GM12872 (cell line): ENCODE measurements at regions not wholly inside any gene's neighbourhood (a gene's known extent, or its start where the extent isn't known, plus 50 kb on each side); places are given as distances from the start of the nearest gene placed in this dataset.

Source experiments
- TF ChIP-seq, protein P1 (sequence below): IDR thresholded peaks from 3 replicates; pipeline ENCODE4 v1.5.1; 2011; ENCODE audit warnings: low read depth, mild to moderate bottlenecking, low read length, moderate library complexity; ENCODE audit not compliant: insufficient read depth

GRCh38 chr3:30226601-30227151, 379.7 kb upstream of the TGFBR2 start:
- TF ChIP-seq, protein P1, sequence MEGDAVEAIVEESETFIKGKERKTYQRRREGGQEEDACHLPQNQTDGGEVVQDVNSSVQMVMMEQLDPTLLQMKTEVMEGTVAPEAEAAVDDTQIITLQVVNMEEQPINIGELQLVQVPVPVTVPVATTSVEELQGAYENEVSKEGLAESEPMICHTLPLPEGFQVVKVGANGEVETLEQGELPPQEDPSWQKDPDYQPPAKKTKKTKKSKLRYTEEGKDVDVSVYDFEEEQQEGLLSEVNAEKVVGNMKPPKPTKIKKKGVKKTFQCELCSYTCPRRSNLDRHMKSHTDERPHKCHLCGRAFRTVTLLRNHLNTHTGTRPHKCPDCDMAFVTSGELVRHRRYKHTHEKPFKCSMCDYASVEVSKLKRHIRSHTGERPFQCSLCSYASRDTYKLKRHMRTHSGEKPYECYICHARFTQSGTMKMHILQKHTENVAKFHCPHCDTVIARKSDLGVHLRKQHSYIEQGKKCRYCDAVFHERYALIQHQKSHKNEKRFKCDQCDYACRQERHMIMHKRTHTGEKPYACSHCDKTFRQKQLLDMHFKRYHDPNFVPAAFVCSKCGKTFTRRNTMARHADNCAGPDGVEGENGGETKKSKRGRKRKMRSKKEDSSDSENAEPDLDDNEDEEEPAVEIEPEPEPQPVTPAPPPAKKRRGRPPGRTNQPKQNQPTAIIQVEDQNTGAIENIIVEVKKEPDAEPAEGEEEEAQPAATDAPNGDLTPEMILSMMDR = no peak

DNA sequence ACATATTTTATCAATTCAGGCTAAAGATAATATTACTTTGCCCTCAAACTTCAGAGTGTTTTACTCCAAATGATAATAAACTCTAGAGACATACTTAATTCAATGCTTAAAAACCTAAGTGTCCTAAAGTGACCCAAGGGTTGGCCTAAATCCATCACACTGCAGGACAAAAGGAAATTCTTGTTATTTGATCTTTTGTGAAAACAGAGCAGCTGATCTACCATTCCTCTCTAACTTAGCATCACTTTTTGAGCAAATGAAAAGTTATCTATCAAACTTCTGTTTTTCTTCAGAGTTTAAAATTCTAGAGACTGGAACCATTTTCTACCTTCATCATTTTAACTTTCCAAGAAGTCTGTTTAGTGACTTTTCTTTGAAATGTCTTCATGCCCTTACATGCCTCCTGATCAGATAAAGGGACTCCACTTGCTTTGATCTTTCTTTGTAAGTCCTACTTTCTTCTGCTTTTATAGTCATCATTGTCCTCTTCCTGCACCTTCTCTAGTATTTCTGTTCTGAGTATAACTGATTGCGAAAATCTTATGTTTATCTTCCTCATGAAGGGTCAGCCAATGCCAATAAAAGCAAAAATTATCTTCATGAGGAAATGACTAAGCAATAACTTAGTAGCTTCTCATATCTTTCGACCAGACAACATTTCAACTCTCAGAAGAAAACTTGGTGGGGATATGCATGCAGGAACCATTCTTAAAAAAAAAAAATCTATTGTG, 378.7 kb upstream of the TGFBR2 start:
- TF ChIP-seq, protein P1 = no peak

DNA sequence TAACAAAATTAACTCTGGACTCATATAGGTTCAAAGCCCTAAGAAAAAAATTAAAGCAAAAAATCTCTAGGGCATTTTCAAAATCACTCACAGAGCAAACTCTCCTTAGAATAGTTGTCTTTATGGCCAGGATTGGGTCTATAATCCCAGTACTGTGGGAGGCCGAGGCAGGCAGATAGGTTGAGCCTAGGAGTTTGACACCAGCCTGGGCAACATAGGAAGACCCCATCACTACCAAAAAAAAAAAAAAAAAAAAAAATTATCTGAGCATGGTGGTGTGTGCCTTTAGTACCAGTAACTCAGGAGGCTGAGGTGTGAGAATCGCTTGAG, 378.1 kb upstream of the TGFBR2 start:
- TF ChIP-seq, protein P1 = no peak

GRCh38 chr3:30231277-30232141, 374.9 kb upstream of the TGFBR2 start:
- TF ChIP-seq, protein P1 = no peak

- TF ChIP-seq, protein P1 = no peak
Measured at GRCh38 chr3:30232142-30232541, 374.3 kb upstream of the TGFBR2 start.

- TF ChIP-seq, protein P1 = no peak
Measured at GRCh38 chr3:30233913-30234646, 372.3 kb upstream of the TGFBR2 start.

GRCh38 chr3:30236011-30236410, 370.4 kb upstream of the TGFBR2 start:
- TF ChIP-seq, protein P1 = no peak
